ENCODE measurements at regions not wholly inside any gene's neighbourhood (a gene's known extent, or its start where the extent isn't known, plus 50 kb on each side); places are given as distances from the start of the nearest gene placed in this dataset.

DNA sequence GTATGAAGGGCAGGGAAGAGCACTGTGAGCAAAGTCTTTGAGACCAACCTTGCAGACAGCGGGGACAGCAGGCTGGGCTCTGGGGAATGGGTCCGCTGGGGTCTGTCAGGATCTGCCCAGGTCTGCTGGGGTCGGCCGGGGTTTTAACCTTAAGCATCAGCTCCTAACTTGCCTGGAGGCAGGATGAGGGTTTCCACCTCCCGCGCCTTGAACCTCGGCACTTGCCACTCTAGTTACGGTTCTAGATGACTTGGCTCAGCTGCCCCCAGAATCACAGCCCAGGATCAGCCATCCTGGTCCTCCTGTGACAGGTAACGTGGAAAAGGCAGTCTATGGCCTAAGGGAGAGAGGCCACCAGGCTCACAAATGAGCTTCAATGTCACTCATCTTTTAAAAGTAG lies 50.4 kb upstream of the CACUL1 start:
- DNase-seq (ENCODE audit: extremely low read depth, low read depth): no peak
- TF ChIP-seq, protein P1, sequence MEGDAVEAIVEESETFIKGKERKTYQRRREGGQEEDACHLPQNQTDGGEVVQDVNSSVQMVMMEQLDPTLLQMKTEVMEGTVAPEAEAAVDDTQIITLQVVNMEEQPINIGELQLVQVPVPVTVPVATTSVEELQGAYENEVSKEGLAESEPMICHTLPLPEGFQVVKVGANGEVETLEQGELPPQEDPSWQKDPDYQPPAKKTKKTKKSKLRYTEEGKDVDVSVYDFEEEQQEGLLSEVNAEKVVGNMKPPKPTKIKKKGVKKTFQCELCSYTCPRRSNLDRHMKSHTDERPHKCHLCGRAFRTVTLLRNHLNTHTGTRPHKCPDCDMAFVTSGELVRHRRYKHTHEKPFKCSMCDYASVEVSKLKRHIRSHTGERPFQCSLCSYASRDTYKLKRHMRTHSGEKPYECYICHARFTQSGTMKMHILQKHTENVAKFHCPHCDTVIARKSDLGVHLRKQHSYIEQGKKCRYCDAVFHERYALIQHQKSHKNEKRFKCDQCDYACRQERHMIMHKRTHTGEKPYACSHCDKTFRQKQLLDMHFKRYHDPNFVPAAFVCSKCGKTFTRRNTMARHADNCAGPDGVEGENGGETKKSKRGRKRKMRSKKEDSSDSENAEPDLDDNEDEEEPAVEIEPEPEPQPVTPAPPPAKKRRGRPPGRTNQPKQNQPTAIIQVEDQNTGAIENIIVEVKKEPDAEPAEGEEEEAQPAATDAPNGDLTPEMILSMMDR (IDR thresholded peaks at IDR 0.05; ENCODE audit: low read depth, low read length, missing control alignments): no peak
- no peak overlapping the region for H3K4me3 ChIP-seq (replicated peaks; ENCODE audit: low read depth, low read length)

DNA sequence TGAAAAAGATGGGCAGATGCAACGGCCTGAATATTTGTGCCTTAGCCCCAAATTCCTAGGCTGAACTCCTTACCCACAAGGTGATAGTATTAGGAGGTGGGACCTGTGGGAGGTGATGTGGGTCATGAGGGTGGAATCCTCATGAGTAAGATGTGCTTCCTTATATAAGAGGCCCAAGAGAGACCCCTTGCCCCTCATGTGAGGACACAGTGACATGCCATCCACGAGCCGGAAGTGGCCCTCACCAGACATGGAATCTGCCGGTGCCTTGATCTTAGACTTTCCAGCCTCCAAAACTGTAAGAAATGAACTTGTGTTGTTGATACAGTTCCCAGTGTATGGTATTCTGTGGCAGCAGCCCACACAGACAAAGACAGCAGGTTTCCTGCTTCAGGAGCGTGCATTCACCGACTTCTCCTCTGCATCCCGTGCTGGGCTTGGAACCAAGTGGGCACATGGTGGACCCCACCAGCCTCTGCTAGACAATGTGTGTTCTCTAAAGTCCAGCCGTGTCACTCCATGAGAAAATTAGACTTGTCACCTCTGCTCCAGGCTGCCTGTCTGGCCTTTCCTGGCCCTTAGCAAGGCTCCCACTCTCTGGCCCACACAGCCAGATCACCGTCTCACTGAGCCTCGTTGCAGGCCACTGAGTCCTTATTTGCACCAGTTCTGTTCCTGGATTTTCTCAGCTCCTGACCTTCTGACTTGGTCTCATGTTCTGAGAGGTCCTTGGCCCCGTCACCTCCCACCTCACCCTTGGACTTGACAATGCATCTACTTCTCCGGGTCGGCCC lies 52.9 kb upstream of the CACUL1 start:
- DNase-seq (ENCODE audit: extremely low read depth, low read depth): no peak
- no peak overlapping the region for H3K4me3 ChIP-seq (replicated peaks; ENCODE audit: low read depth, low read length)
- TF ChIP-seq, protein P1 (IDR thresholded peaks at IDR 0.05; ENCODE audit: low read depth, low read length, missing control alignments): no peak

DNA sequence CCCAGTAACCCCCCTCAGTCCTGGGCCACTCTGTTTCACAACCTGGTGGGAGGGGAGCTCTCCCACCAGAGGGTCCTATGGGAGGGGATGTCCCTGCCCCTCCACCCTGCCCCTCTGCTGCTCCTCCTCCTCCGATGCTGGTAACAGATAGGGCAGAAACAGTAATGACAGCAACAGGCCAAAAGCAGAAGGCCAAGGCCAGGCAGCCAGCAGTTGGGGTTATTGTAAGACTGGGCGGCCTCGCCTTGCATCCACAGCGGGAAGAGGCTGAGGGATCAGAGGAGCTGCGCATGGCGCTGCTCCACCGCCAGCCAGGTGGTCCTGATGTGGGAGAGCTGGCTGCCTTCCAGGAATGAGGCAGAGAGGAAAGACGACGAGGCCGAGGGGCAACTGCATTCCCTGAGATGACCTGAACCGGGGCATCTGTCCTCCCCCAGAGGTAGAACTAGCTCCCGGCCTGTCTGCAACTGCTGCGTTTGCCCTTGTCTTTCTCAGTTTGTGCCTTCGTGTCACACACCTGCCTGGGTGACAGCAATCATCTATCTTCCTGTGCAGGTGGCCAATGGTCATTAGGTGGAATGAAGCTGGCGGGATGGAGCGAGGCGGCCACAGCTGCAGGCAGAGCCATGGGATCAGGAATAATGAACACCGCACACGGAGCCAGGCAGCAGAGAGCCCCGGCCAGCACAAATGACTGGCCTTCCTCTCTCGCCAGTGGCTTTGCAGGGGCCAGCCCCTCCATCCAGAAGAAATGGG lies 54.0 kb upstream of the CACUL1 start:
- DNase-seq (ENCODE audit: extremely low read depth, low read depth): no peak
- TF ChIP-seq, protein P1 (IDR thresholded peaks at IDR 0.05; ENCODE audit: low read depth, low read length, missing control alignments): no peak
- H3K4me3 ChIP-seq (replicated peaks; ENCODE audit: low read depth, low read length): no peak overlapping the region

GRCh38 chr10:118809357-118810220 lies 54.8 kb upstream of the CACUL1 start:
- no peak for DNase-seq (ENCODE audit: extremely low read depth, low read depth)
- H3K4me3 ChIP-seq (replicated peaks; ENCODE audit: low read depth, low read length): no peak overlapping the region
- TF ChIP-seq, protein P1 (IDR thresholded peaks at IDR 0.05; ENCODE audit: low read depth, low read length, missing control alignments): no peak

DNA sequence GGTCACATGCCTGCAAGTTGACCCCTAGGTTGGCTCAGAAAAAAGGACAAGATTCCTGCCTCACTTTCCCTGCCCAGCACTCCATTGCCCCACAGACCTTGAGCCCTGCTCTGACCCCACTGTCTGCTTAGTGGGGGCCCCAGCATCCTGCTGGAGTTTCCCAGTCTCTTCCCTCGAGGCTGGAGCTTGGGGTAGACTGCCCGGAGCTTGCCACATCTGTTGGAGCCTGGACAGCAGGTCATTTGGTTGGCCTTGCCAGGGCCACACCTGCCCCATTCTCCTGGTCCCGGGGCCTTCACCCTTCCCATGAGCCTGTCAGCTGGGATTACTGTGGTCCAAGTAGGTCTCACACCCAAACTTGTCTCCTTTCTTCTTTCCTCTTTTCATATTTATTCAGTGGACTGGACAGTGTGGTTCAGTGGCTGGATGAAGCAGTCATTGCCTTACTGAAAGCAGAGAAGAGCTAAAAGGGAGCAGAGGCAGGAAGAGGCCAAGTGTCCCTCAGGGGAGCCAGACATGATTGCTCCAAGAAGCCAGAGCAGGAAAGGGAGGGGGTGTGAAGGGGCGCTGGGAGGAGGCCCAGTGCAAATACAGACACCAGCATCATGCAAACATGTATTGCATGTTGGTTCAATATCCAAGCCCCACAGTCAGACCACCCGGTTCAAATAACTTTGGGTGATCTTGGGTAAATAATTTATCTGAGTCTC lies 56.2 kb upstream of the CACUL1 start:
- no peak for DNase-seq (ENCODE audit: extremely low read depth, low read depth)
- TF ChIP-seq, protein P1 (IDR thresholded peaks at IDR 0.05; ENCODE audit: low read depth, low read length, missing control alignments): no peak
- no peak overlapping the region for H3K4me3 ChIP-seq (replicated peaks; ENCODE audit: low read depth, low read length)

Measured in HFF-Myc (cell line).